Activated CD8-positive, alpha-beta memory T cell treated with anti-CD3 and anti-CD28 coated beads for 24 hours (primary cell): ENCODE measurements at regions not wholly inside any gene's neighbourhood (a gene's known extent, or its start where the extent isn't known, plus 50 kb on each side); places are given as distances from the start of the nearest gene placed in this dataset.

Experiments used
- DNase-seq: peaks from one replicate; pipeline ENCODE4 v3.0.0-alpha.2; 2020

DNA sequence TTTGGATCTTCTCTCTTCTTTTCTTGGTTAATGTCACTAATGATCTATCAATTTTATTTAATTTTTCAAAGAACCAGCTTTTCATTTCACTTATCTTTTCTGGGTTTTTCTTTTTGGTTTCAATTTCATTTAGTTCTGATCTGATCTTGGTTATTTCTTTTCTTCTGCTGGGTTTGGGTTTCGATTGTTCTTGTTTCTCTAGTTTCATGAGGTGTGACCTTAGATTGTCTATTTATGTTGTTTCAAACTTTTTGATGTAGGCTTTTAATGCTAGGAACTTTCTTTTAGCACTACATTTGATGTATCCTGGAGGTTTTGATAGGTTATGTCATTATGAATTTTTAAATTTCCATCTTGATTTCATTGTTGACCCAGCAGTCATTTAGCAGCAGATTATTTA is 142.3 kb downstream of the C11orf87 start:
- no peak for DNase-seq

DNA sequence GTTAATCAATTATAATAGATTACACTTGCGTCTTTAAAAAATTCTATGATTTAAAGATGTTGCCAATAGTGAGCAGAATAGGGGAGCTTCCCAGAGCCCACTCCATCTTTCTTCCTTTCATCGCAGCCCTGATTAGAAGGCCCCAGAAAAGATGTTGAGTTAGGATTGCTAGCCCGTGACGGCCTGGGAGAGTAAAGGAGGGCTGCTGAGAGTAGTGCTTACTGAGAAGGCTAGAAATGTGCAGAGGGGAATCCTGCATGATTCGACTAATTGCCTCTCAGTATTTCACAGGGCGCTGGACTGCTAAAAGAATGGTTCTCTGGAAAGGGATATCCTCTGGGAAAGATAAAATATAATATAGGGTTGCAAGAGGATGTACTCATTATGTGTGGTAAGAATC is 160.5 kb downstream of the C11orf87 start:
- DNase-seq, result no peak

GRCh38 chr11:109584001-109584972 is 162.3 kb downstream of the C11orf87 start:
- no peak for DNase-seq

GRCh38 chr11:109586789-109587188 is 164.8 kb downstream of the C11orf87 start:
- DNase-seq, result no peak

GRCh38 chr11:109590782-109591181 is 168.8 kb downstream of the C11orf87 start:
- DNase-seq, result no peak

- no peak for DNase-seq
Measured at GRCh38 chr11:109597336-109597735, 175.3 kb downstream of the C11orf87 start.

DNA sequence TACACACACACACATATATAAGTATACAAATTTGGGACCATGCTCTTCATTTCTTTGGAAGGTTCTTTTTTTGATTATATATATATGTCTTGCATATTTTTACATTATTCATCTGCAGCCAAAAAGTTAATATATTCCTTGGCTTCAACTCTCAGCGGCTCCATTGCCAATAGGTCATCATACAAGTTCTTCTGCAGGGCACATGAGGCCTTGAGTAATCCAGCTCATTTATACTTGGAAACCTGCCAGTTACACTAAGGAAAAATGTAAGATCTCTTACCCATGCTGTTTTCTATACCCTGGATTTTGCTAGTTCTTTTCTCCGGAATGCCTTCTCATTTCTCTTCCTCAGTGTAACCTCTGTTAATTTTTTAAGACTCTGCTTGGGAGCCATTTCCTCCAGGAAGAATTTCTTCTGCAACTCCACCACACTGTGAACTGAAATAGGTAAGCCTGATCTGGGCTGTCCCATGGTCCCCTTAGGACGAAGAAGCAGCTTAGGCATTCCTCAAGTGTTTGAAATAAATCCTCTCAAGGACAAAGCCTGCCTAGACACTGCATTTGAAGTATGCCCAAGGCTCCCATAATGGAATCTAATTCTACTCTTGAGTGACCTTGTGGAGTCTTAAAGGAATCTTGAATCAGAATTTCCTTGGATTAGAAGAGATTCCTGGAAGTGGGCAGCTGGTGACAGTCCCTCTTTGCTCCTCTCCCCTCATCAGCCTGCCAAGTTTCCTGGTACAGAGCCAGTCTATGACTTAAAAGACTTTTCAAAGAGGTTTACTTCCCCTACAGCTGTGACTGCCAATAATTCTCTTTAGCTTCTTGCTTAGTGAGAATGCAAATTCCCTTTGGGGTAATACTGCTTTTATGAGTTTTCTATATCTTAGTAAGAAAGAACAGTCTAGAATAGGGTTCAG is 182.8 kb downstream of the C11orf87 start:
- DNase-seq, result no peak

DNA sequence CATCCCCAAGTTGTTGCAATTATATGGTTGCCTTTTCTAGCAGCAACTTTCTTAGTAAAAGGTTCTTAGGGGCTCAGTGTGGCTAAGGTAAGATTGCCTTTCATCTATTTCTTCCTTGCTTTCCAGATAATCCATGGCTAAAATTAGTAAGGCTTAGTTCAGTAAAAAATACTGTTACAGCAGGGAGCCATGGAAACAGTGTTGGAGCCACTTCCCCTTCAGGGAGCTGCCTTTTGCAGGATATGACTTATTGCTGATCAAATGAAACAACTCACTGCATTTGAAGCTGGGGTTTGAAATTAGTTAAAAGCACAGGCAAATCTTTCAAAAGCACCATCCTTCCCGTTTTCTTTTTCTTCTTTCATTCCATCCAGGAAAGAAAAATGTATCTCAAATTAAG is 184.3 kb downstream of the C11orf87 start:
- no peak for DNase-seq

DNA sequence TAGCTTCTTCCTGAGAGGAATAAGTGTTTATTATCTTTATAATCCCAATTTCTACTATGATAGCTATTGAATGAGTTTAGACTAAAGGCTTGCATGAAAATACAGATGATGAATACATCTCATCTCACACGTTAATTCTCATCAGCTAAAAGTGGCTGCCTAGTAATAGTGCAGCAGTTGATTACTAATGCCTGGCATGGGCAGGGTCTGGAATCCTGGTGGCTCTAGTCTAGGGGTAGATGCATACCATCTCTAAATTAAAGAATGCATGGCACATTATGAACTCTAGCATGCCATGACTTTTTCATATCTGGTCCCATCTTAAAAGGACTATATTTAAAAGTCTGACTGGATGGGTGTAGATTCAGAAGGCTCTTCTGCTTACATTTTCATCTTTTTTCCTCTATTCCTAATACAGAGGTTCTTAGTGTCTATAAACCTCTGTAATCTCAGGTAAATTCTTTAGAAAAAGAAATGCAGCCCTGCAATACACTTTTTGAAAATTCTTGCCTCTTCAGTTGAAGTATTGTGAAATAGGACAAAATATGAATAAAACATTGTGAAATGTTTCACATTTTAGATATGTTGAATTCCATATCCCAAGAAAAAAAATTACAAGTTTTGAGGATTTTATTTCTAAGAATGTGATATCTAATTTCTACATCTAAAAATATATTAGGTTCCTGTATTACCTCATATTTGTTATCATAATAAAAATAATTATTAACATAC is 187.6 kb downstream of the C11orf87 start:
- no peak for DNase-seq

DNA sequence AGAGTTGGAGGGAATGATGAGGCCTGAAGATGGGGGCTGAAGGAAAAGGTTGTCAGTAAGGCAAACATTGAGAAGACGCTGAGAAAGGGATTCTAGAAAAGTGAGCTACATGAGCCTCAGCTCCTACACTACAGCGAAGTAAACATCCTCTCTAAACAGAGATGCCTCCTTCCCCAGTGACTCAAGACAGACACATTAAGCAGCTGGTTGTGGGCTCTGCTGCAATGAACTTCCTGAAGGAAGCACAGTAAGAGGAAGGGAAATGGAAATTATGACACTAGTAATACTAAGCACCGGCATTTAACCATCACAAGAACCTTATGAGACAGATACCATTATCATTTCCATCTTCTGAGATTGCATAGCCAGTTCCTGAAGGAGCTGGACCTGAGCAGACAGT is 190.5 kb downstream of the C11orf87 start:
- DNase-seq, result no peak

GRCh38 chr11:109619498-109619897 is 197.5 kb downstream of the C11orf87 start:
- no peak for DNase-seq

DNA sequence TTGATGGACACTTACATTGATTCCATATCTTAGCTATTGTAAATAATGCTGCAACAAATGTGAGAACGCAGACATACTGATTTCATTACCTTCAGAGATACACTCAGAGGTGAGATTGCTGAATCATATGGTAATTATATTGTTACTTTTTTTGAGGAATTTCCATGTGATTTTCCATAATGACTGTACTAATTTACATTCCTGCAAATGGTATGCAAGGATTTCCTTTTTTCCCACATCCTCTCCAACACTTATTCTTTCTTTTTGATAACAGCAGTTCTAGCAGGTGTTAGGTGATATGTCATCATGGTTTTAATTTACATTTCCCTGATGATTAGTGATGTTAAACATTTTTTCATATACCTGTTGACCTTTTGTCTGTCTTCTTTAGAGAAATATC is 207.7 kb downstream of the C11orf87 start:
- DNase-seq, result no peak

DNA sequence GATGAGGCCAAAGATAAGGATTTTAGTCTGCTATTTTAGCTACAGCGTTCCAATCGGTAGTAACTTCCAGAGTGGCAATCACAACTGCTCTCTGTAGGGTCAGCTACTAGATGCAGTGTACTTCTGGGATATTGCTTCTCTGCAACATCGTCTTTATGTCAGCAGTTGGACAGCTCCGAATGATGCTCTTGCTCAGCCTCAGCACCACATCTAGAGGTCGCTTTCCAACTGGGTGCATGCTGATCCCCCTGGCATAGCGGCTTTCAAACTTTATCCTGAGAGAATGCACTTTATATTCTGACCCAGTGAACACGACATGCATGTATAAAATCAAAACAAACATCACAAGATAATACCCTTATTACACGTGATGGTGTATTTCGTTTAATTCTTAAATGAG is 219.6 kb downstream of the C11orf87 start:
- DNase-seq, result no peak

GRCh38 chr11:109644152-109644551 is 222.2 kb downstream of the C11orf87 start:
- no peak for DNase-seq

DNA sequence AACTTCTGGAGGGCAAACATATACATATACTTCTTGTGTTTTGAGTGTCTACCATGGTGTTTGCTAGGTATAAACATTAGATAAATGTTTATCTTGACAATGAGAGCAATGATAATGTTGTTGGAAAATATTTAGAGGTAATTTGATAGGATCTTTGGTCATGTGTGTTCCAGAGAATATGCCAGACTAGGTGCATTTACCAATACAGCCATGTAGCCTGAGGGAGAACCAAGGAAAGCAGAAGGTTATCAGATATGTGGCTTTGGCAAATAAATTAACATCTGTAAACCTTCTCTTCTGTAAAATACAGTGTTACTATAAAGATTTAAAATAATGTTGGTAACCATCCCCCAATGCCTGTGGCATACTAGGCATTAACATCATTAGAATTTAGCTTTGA is 226.8 kb downstream of the C11orf87 start:
- DNase-seq, result no peak

DNA sequence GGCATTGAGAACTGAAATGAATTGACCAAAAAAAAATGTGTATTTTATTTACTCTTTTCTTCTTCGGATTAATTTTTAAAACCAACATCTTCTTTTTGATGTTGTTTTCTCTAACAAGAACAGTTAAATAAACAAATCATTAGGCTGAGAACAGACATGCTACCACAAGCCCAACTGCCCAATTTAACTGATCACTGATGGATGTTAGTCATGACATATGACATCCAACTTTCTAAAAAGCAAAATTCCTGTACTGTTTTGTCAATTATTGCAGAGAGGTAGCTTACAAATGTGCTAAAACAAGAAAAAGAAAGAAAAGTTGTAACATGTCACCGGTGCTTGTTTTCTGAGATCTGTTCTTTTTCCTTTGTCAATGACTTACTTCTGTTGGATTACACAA is 232.1 kb downstream of the C11orf87 start:
- DNase-seq, result no peak

DNA sequence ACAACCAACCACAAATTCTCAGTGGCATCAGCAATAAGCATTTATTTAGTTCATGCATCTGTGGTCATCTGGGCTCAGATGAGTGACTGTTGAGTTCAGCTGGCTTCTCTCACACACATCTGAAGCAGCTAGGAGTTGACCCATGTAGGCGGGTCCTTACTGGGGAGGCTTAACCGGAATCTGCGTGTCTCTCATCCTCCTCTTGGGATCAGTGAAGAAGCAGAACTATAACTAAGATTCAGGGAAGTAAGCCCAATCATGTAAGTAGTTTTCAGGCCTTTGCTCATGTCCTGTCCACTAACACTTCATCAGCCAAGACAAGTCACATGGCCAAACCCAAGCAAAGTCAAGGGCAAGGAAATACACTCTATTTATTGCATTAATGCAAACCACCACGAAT is 236.2 kb downstream of the C11orf87 start:
- no peak for DNase-seq

DNA sequence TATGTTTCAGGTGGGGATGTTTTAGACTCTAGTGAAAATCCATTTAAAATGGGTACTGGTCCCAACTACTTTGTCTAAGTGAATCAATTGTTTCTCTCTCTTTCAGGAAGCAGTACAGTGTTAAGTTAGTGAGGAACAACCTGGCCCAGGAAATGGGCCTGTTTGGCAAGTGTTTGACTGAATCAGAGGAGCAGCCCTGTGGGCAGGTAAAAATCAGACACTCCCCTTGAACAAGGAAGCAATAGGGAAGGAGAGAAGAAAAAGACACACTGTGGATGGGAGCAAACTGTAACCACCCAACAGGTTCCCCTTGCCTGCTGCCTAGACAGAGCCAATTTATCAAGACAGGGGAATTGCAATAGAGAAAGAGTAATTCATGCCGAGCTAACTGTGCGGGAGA is 245.7 kb downstream of the C11orf87 start:
- no peak for DNase-seq

- no peak for DNase-seq
Measured at GRCh38 chr11:109668973-109669634, 247.1 kb downstream of the C11orf87 start.

DNA sequence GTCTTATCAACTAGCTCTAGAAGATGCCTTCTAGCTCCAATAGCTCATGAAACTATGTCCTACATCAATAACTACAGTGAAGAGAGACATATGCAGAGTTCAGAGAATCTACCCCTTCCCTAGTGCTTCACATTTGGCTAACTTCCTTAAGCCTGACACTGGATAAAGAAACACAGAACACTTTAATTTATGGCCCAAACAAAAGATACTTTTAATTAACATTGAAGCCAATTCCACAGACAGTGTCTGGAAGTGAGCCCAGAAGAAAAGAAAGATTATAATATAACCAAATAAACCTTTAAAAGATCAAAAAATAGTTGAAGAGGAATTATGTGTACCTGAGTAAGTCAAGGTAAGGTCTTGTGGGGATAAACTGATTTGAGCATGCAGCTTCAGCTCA is 255.2 kb downstream of the C11orf87 start:
- DNase-seq, result no peak

DNA sequence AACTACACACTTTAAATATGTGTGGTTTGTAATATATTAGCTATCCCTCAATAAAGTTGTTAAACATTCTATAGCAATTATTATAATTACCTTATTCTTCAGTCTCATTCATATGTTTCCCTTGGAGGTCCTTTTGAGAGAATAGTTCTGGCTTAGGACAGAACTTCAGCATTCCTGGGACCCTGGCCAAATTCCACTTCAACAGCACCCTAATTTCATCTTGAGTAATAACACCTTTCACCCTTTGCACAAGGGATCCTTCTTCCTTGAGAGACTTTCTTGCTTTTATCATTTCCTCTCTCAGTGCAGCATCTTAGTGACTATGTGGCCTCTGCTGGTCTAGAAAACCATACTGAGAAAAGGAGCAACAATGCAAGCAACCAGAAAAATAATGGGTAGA is 255.9 kb downstream of the C11orf87 start:
- no peak for DNase-seq

GRCh38 chr11:109680127-109680526 is 258.1 kb downstream of the C11orf87 start:
- no peak for DNase-seq
